ENCODE measurements at regions not wholly inside any gene's neighbourhood (a gene's known extent, or its start where the extent isn't known, plus 50 kb on each side); places are given as distances from the start of the nearest gene placed in this dataset.

GRCh38 chr13:106917024-106917571, 349.2 kb upstream of the ARGLU1 start:
- TF ChIP-seq CTCF (IDR thresholded peaks at IDR 0.05) (no peak), POLR2A (IDR thresholded peaks at IDR 0.05) (no peak), POLR2AphosphoS5 (IDR thresholded peaks at IDR 0.05) (no peak)

Measured in breast epithelium (tissue), 3 donors.